ENCODE measurements at regions not wholly inside any gene's neighbourhood (a gene's known extent, or its start where the extent isn't known, plus 50 kb on each side); places are given as distances from the start of the nearest gene placed in this dataset.

- no peaks in the 10 kb centered on the region for H4K20me1 ChIP-seq (ENCODE audit: control insufficient read depth, insufficient read depth, low read length, poor library complexity, severe bottlenecking)
- ChIA-PET CTCF (no interaction called here), POLR2A (no interaction called here)
- no peak overlapping the region for H3K9ac ChIP-seq (ENCODE audit: low read length)
- no peaks in the 10 kb centered on the region for H3K4me1 ChIP-seq (ENCODE audit: control insufficient read depth in 2 of 2, insufficient read depth in 2 of 2, low read length in 2 of 2)
- peaks cover 0 to 8% (median 0%) of the 10 kb centered on the region in 3 donors for H3K9me3 ChIP-seq (ENCODE audit: control extremely low read depth in 1 of 3, control insufficient read depth in 2 of 3, insufficient read depth in 1 of 3, low read length in 2 of 3)
- H3K27me3 ChIP-seq (replicated peaks in 1 of 4; ENCODE audit: control extremely low read depth in 1 of 4, control insufficient read depth in 3 of 4, insufficient read depth in 4 of 4, low read length in 3 of 4): no peaks in the 10 kb centered on the region
- H2AFZ ChIP-seq (ENCODE audit: insufficient read depth, low read depth, low read length, poor library complexity, severe bottlenecking): no peak overlapping the region
- H3K4me1 Mint-ChIP-seq: no peaks in the 10 kb centered on the region
- H3K4me3 ChIP-seq (ENCODE audit: control extremely low read depth in 1 of 5, extremely low read depth in 1 of 5, insufficient read depth in 1 of 5, low read depth in 2 of 5, low read length in 4 of 5): no peak overlapping the region
- DNase-seq (no peak), ATAC-seq (ENCODE audit: low read depth) (no peak)
- no peaks in the 10 kb centered on the region for H3K79me2 ChIP-seq (ENCODE audit: control insufficient read depth, insufficient read depth, low read length)
- H3K4me2 ChIP-seq (replicated peaks; ENCODE audit: low read depth, low read length, poor library complexity, severe bottlenecking): no peak overlapping the region
- no peaks in the 10 kb centered on the region for H3K36me3 ChIP-seq (replicated peaks in 1 of 2; ENCODE audit: control extremely low read depth in 1 of 2, control insufficient read depth in 1 of 2, extremely low read depth in 1 of 2, insufficient read depth in 2 of 2, low read length in 1 of 2)
- H3K4me3 Mint-ChIP-seq: no peak overlapping the region
- H3K27ac Mint-ChIP-seq: no peak overlapping the region
- intact Hi-C loops (cut with micrococcal nuclease): no loop called here
- no CpG with 5 or more reads among the region's 2 CpGs for WGBS (ENCODE audit: insufficient coverage)
- TF ChIP-seq CTCF (IDR thresholded peaks at IDR 0.05) (no peak), EZH2 (IDR thresholded peaks at IDR 0.05; ENCODE audit: borderline replicate concordance, insufficient read depth, low read depth, low read length, poor library complexity, severe bottlenecking) (no peak)
- no peaks in the 10 kb centered on the region for H3K27me3 Mint-ChIP-seq
- no peak overlapping the region for H3K27ac ChIP-seq (ENCODE audit: low read length in 2 of 2)
- H3K9me3 Mint-ChIP-seq (ENCODE audit: insufficient read depth): no peaks in the 10 kb centered on the region
Observed at GRCh38 chrX:28180096-28180495, 198.8 kb upstream of the DCAF8L1 start.

- H3K27ac Mint-ChIP-seq: no peak overlapping the region
- Histone ChIP-seq H4K20me1 (ENCODE audit: control insufficient read depth, insufficient read depth, low read length, poor library complexity, severe bottlenecking) (no peaks in the 10 kb centered on the region), H3K4me3 (ENCODE audit: control extremely low read depth in 1 of 5, extremely low read depth in 1 of 5, insufficient read depth in 1 of 5, low read depth in 2 of 5, low read length in 4 of 5) (no peak overlapping the region), H2AFZ (ENCODE audit: insufficient read depth, low read depth, low read length, poor library complexity, severe bottlenecking) (no peak overlapping the region), H3K27me3 (replicated peaks in 1 of 4; ENCODE audit: control extremely low read depth in 1 of 4, control insufficient read depth in 3 of 4, insufficient read depth in 4 of 4, low read length in 3 of 4) (no peaks in the 10 kb centered on the region), H3K4me2 (replicated peaks; ENCODE audit: low read depth, low read length, poor library complexity, severe bottlenecking) (no peak overlapping the region), H3K4me1 (ENCODE audit: control insufficient read depth in 2 of 2, insufficient read depth in 2 of 2, low read length in 2 of 2) (no peaks in the 10 kb centered on the region), H3K27ac (ENCODE audit: low read length in 2 of 2) (no peak overlapping the region), H3K9me3 (ENCODE audit: control extremely low read depth in 1 of 3, control insufficient read depth in 2 of 3, insufficient read depth in 1 of 3, low read length in 2 of 3) (peaks cover 0 to 8% (median 0%) of the 10 kb centered on the region in 3 donors), H3K79me2 (ENCODE audit: control insufficient read depth, insufficient read depth, low read length) (no peaks in the 10 kb centered on the region), H3K9ac (ENCODE audit: low read length) (no peak overlapping the region), H3K36me3 (replicated peaks in 1 of 2; ENCODE audit: control extremely low read depth in 1 of 2, control insufficient read depth in 1 of 2, extremely low read depth in 1 of 2, insufficient read depth in 2 of 2, low read length in 1 of 2) (no peaks in the 10 kb centered on the region)
- ATAC-seq (ENCODE audit: low read depth): no peak
- no peak for DNase-seq
- H3K27me3 Mint-ChIP-seq: no peaks in the 10 kb centered on the region
- intact Hi-C loops (cut with micrococcal nuclease): no loop called here
- 100% methylated on average over 1 of the region's 1 CpG for WGBS (ENCODE audit: insufficient coverage)
- H3K4me1 Mint-ChIP-seq: no peaks in the 10 kb centered on the region
- TF ChIP-seq EZH2 (IDR thresholded peaks at IDR 0.05; ENCODE audit: borderline replicate concordance, insufficient read depth, low read depth, low read length, poor library complexity, severe bottlenecking): no peak
- no peak for TF ChIP-seq CTCF (IDR thresholded peaks at IDR 0.05)
- CTCF ChIA-PET: no interaction called here
- no peak overlapping the region for H3K4me3 Mint-ChIP-seq
- POLR2A ChIA-PET: no interaction called here
- H3K9me3 Mint-ChIP-seq (ENCODE audit: insufficient read depth): peaks cover 2% of the 10 kb centered on the region
Observed at GRCh38 chrX:28178206-28178605, 197.0 kb upstream of the DCAF8L1 start.
